Astrocyte (in vitro differentiated cells and primary cell): ENCODE measurements at regions not wholly inside any gene's neighbourhood (a gene's known extent, or its start where the extent isn't known, plus 50 kb on each side); places are given as distances from the start of the nearest gene placed in this dataset.

Source experiments
- CTCF ChIP-seq: IDR thresholded peaks from 2 replicates; pipeline ENCODE4 v1.5.1; 2011; ENCODE audit warnings: low read depth, mild to moderate bottlenecking, inconsistent platforms, low read length, moderate library complexity; ENCODE audit not compliant: insufficient read depth
- EZH2 ChIP-seq: IDR thresholded peaks from 2 replicates; pipeline ENCODE4 v1.6.1; 2012; ENCODE audit warnings: mild to moderate bottlenecking, low read length, inconsistent platforms; ENCODE audit not compliant: insufficient read depth

GRCh38 chrX:7500386-7500785, 342.6 kb upstream of the VCX start:
- TF ChIP-seq CTCF, result no peak
- TF ChIP-seq EZH2, result no peak
